Mesothelial cell of epicardium (in vitro differentiated cells): ENCODE measurements at regions not wholly inside any gene's neighbourhood (a gene's known extent, or its start where the extent isn't known, plus 50 kb on each side); places are given as distances from the start of the nearest gene placed in this dataset.

Experiments used
- DNase-seq, 2 experiments: peaks; one replicate each; pipeline ENCODE4 v3.0.0; 2021; ENCODE audit warnings: low spot score in 2 of 2; ENCODE audit not compliant: unreplicated experiment in 2 of 2
- H3K27ac Mint-ChIP-seq: 2 replicates; pipeline ENCODE4 v1.8.0; 2021; ENCODE audit warnings: mixed read lengths
- H3K27me3 Mint-ChIP-seq: 2 replicates; pipeline ENCODE4 v1.8.0; 2021; ENCODE audit warnings: low read depth, mixed read lengths
- H3K36me3 Mint-ChIP-seq: 2 replicates; pipeline ENCODE4 v1.8.0; 2021; ENCODE audit warnings: mixed read lengths
- H3K4me1 Mint-ChIP-seq: 2 replicates; pipeline ENCODE4 v1.8.0; 2021; ENCODE audit warnings: mixed read lengths
- H3K4me3 Mint-ChIP-seq: 2 replicates; pipeline ENCODE4 v1.8.0; 2021; ENCODE audit warnings: mild to moderate bottlenecking, moderate library complexity, mixed read lengths
- H3K9me3 Mint-ChIP-seq: 2 replicates; pipeline ENCODE4 v1.8.0; 2021; ENCODE audit warnings: mixed read lengths
- TF ChIP-seq, protein P1 (sequence below): fragments of 200-600 bp; sonication (generic); IDR thresholded peaks from one replicate; pipeline ENCODE4 v1.5.0; 2021; ENCODE audit warnings: antibody characterized with exemption; ENCODE audit not compliant: unreplicated experiment

DNA sequence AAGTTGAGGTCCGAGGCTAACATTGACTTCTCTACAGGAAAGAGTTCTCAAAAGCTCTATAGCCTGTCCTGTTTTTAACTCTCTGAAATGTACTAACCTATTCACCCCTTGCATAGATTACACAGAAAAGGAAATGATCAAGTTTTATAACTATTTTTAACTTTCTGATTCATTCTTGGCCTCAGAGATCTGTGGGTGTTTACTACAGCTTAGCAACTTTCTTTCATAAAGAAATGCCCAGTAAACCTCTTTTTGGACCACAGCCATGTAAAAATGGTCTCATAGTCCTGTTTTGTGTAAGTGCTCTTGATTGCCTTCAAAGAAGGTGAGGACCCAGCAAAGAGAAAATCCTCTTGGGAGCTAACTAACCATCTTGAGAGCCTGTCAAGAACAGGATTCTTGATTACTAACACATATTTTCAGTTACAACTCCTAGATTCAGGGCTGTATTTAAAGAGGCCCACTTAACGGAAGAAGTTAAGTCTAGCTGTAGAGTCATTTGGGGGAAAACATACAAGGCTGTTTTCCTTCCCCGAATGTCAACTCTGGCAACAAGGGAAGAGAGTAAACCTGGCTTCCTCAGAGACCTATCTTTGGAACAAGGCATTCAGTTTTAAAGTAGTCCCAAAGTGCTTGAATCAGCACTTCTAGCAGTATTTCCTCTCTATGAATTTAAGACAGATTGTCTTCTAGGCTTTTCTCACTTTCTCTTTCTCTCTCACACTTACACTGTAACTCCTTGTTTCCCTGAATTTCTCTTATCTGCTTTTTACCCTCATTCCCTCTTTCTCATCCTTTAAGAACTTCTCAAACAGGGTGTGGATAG, 78.2 kb downstream of the IL21 start:
- Mint-ChIP-seq H3K9me3 (peaks cover 9% of the 10 kb centered on the region), H3K4me3 (no peak overlapping the region), H3K27me3 (no peaks in the 10 kb centered on the region), H3K27ac (no peak overlapping the region), H3K36me3 (peaks cover 2% of the 10 kb centered on the region), H3K4me1 (peaks cover 18% of the 10 kb centered on the region)
- no peak for DNase-seq
- TF ChIP-seq, protein P1, sequence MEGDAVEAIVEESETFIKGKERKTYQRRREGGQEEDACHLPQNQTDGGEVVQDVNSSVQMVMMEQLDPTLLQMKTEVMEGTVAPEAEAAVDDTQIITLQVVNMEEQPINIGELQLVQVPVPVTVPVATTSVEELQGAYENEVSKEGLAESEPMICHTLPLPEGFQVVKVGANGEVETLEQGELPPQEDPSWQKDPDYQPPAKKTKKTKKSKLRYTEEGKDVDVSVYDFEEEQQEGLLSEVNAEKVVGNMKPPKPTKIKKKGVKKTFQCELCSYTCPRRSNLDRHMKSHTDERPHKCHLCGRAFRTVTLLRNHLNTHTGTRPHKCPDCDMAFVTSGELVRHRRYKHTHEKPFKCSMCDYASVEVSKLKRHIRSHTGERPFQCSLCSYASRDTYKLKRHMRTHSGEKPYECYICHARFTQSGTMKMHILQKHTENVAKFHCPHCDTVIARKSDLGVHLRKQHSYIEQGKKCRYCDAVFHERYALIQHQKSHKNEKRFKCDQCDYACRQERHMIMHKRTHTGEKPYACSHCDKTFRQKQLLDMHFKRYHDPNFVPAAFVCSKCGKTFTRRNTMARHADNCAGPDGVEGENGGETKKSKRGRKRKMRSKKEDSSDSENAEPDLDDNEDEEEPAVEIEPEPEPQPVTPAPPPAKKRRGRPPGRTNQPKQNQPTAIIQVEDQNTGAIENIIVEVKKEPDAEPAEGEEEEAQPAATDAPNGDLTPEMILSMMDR: no peak

DNA sequence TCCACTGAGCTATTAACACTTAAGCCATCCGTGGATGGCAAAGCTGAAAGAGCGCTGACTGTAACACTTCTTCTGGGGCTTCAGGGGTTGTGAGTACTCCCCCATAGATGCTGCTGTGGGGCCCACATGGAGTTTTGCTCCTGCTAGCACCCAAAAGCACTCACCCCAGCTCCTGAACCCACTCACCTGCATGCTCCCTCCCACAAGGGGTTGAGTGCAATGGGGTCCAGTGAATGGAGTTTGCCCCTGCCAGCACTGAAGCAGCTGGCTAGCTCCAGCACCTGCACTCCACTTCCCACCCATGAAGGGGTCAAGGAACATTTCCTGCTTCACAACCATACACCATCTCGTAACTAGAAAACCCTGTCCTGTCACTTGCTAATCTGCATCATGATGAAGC, 78.9 kb downstream of the IL21 start:
- Mint-ChIP-seq H3K36me3 (peaks cover 2% of the 10 kb centered on the region), H3K27ac (no peak overlapping the region), H3K27me3 (no peaks in the 10 kb centered on the region), H3K4me3 (no peak overlapping the region), H3K4me1 (peaks cover 18% of the 10 kb centered on the region), H3K9me3 (peaks cover 9% of the 10 kb centered on the region)
- DNase-seq: no peak
- TF ChIP-seq, protein P1: no peak

DNA sequence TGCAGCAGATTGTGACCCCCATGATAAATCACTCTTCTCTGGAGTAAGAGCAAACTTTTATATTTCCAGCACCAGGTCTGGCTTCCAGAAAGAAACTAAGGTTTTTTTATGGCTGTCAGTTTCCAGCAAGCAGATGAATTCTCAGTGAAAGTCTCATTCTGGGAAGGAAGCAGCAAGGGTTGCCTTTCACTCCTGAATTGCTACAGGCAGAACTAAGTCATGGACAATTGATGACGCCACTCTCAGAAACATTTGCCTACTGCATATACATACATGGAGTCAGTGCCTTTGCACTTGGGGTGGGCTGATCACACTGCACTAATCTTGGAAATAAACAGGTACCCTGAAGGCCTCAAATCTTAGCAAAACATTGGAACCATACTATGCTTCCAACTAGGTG, 80.0 kb downstream of the IL21 start:
- DNase-seq: no peak
- TF ChIP-seq, protein P1: no peak
- Mint-ChIP-seq H3K27ac (no peak overlapping the region), H3K9me3 (peaks cover 13% of the 10 kb centered on the region), H3K4me1 (peaks cover 21% of the 10 kb centered on the region), H3K36me3 (peaks cover 2% of the 10 kb centered on the region), H3K4me3 (no peak overlapping the region), H3K27me3 (no peaks in the 10 kb centered on the region)

DNA sequence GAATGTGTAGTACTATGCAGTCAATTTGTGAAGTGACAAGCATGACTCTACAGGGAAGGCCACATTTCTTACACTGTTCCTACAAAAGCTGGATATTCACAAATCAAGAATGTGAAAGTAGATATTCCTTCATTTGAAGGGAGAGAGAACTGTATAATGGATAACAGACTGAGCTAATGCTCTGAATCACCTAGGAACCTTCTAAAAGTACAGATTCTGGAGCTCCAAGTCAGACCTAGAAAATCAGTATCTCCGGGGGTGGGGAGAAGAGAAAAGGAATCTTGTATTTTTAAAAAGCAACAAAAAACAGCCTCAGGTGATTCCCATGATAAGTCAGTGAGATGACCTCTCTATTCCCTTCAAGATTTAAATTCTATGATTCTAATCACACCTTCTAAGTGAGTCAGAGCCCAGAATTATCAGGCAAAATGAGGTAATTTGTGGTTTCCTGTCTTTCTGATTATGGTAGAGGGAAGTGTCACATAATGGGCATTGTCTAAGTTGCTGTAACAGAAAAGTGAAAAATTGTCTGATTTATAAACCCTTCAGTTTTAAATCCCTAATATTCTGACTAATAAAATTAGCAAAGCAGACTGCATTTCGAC, 80.9 kb downstream of the IL21 start:
- Mint-ChIP-seq H3K9me3 (peaks cover 21% of the 10 kb centered on the region), H3K4me3 (no peak overlapping the region), H3K36me3 (peaks cover 7% of the 10 kb centered on the region), H3K27me3 (no peaks in the 10 kb centered on the region), H3K4me1 (peaks cover 22% of the 10 kb centered on the region), H3K27ac (peak overlapping the region; percentile 30)
- TF ChIP-seq, protein P1: no peak
- DNase-seq: no peak

DNA sequence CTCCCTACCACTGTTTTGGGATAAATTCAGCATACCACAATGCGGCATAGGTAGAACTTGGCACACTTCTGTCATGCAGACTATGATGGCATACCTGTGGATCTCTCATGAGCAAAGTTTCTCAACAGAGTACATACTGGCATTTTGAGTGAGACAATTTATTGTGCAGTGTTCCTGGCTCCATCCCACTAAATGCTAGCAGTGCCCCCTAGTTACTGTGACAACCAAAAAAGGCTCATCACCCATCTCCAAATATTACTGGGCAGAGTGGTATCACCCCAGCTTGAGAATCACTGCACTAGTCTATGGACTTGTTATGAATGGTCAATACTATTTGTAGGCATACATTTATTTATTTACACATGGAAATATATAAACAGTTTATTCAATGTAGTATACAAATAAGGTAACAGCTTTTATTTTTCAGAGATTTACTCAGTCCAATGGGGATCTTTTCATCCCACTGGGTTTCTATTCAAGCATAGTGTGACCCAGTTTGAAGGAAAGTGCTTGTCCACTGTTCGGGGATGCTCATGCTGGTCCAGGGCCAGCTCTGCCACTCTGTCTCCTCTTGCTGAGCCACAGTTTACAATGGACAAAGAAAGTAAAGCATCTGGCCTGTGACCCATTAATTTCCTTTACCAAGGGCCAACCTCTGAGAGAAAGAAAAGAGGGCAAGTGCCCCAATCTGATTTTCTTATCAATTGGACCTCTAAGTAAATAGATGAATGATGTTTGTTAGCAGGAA, 81.0 kb upstream of the IL2 start:
- no peaks in the 10 kb centered on the region for H3K27me3 Mint-ChIP-seq
- peaks cover 22% of the 10 kb centered on the region for H3K4me1 Mint-ChIP-seq
- TF ChIP-seq, protein P1: no peak
- H3K36me3 Mint-ChIP-seq: peaks cover 6% of the 10 kb centered on the region
- no peak for DNase-seq
- H3K27ac Mint-ChIP-seq: no peak overlapping the region
- H3K9me3 Mint-ChIP-seq: peaks cover 26% of the 10 kb centered on the region
- no peak overlapping the region for H3K4me3 Mint-ChIP-seq
